ENCODE measurements at regions not wholly inside any gene's neighbourhood (a gene's known extent, or its start where the extent isn't known, plus 50 kb on each side); places are given as distances from the start of the nearest gene placed in this dataset.

GRCh38 chr16:5835876-5836275 lies 738.3 kb upstream of the EEF2KMT start:
- no peak for DNase-seq (ENCODE audit: low spot score)
- no peak for TF ChIP-seq CTCF (IDR thresholded peaks at IDR 0.05; ENCODE audit: extremely low read depth, missing control alignments)

- no peak for TF ChIP-seq CTCF (IDR thresholded peaks at IDR 0.05; ENCODE audit: extremely low read depth, missing control alignments)
- no peak for DNase-seq (ENCODE audit: low spot score)
Measured at GRCh38 chr16:5826332-5826731, 728.7 kb upstream of the EEF2KMT start.

- no peak for TF ChIP-seq CTCF (IDR thresholded peaks at IDR 0.05; ENCODE audit: extremely low read depth, missing control alignments)
- no peak for DNase-seq (ENCODE audit: low spot score)
Measured at GRCh38 chr16:5820472-5820871, 722.9 kb upstream of the EEF2KMT start.

GRCh38 chr16:5815570-5816237 lies 718.1 kb upstream of the EEF2KMT start:
- DNase-seq (ENCODE audit: low spot score): no peak
- no peak for TF ChIP-seq CTCF (IDR thresholded peaks at IDR 0.05; ENCODE audit: extremely low read depth, missing control alignments)

- DNase-seq (ENCODE audit: low spot score): no peak
- no peak for TF ChIP-seq CTCF (IDR thresholded peaks at IDR 0.05; ENCODE audit: extremely low read depth, missing control alignments)
Measured at GRCh38 chr16:5801396-5801795, 703.8 kb upstream of the EEF2KMT start.

- TF ChIP-seq CTCF (IDR thresholded peaks at IDR 0.05; ENCODE audit: extremely low read depth, missing control alignments): no peak
- no peak for DNase-seq (ENCODE audit: low spot score)
Measured at GRCh38 chr16:5793556-5793955, 696.0 kb upstream of the EEF2KMT start.

- DNase-seq (ENCODE audit: low spot score): no peak
Measured at GRCh38 chr16:5791011-5791657, 693.5 kb upstream of the EEF2KMT start.

More at GRCh38 chr16:5791011-5791657, 693.5 kb upstream of the EEF2KMT start:
- no peak for TF ChIP-seq CTCF (IDR thresholded peaks at IDR 0.05; ENCODE audit: extremely low read depth, missing control alignments)

Data from GM20000 (cell line).